ENCODE measurements at regions not wholly inside any gene's neighbourhood (a gene's known extent, or its start where the extent isn't known, plus 50 kb on each side); places are given as distances from the start of the nearest gene placed in this dataset.
A peak's percentile ranks its signal among the peaks of the same experiment; 100 is the strongest.

- DNase-seq (ENCODE audit: low spot score): no peak
These were observed 161.7 kb downstream of the PLPP3 start for GRCh38 chr1:56417646-56418045.

GRCh38 chr1:56416495-56416894 lies 162.9 kb downstream of the PLPP3 start:
- DNase-seq (ENCODE audit: low spot score): peak; percentile 19

GRCh38 chr1:56415720-56416119 lies 163.6 kb downstream of the PLPP3 start:
- no peak for DNase-seq (ENCODE audit: low spot score)

DNA sequence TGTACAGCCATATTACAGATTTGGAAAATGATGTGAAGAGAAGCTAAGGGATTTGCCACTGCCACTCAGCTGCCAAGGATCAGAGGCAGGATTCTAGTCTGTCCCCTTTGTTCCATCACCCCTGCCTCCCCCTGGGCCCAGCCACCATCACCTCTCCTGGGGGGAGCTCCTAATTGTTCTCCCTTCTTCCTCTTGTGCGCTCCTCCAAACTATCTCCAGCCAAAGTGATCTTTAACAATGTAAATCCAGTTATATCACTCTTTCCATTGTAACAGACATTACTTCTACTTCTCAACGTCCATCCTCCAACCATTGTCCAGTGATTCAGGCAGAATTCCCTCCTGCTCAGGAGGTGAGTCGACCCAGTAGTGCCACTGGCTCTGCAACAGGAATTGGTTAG lies 164.1 kb downstream of the PLPP3 start:
- DNase-seq (ENCODE audit: low spot score): no peak

GRCh38 chr1:56414728-56415224 lies 164.6 kb downstream of the PLPP3 start:
- no peak for DNase-seq (ENCODE audit: low spot score)

- DNase-seq (ENCODE audit: low spot score): no peak
These were observed 165.6 kb downstream of the PLPP3 start for GRCh38 chr1:56413671-56414199.

DNA sequence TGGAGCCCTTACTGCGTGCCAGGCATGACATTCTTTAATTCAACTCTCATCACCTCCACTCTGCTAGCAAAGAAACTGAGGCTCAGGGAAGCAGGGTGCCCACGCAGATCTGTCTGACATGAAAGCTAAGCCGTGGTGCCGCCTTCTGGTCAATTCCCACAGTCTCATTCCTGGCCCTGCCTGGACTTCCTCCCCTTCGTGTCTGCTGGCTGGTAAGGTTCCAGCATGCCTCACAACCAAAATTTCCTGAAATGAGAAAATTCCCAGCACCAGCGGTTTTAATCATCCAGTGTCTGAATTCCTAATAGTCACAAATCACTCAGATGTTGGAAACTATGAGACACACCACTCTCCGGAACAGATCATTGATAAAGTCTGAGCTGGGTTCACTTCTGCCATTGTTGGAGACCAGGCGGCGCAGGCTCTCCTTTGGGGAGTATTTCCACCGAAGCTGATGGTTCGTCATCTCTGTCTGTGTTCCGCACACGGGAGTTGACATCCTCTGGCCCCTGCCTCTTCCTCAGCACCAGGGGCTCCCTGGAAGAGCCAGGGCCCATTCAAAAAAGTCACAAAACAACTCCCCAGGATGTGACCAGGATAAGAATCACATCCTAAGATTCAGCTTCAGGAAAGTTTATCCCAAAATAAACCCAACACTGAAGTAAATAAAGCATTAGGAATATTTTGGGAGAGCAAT lies 167.7 kb downstream of the PLPP3 start:
- peak; percentile 38 for DNase-seq (ENCODE audit: low spot score)

DNA sequence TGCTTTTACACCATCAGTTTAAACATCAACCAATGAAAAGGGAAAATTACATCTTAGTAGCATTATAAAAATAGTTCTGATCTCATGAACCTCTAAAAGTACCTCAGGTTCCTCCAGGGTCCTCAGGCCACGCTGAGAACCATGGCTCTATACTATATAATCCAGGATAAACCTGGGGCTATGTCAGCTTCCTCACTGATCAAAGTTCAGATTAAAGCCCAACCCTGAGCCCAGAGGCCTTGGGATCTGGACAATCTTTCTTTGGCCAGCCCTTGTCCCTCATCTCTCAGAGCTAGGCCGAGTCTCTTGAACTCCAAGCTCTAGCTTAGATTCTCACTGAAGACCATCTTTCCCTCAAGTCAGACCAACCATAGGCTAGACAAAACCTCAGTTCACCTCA lies 168.3 kb downstream of the PLPP3 start:
- DNase-seq (ENCODE audit: low spot score): no peak

- DNase-seq (ENCODE audit: low spot score): no peak
These were observed 169.0 kb downstream of the PLPP3 start for GRCh38 chr1:56410405-56410804.

GRCh38 chr1:56409112-56409691 lies 170.2 kb downstream of the PLPP3 start:
- DNase-seq (ENCODE audit: low spot score): no peak

DNA sequence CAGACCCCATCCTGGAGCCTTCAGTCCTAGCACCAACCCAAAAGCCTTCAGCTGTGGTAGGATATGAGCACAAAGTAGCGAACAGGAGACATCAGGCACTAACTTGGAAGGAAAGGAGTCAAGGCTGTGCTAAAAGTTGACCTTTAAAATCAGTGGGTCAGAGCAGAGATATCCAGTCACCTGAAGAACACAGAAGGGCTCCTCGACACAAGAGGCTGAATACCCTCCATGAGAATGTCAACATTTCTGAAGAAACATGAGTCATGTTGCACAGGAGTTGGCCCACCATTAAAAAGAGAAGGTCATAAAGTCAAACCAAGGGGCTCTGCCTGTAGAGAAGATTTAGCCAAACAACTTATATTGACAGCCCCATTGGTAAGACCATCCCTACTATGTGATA lies 172.5 kb downstream of the PLPP3 start:
- DNase-seq (ENCODE audit: low spot score): no peak

DNA sequence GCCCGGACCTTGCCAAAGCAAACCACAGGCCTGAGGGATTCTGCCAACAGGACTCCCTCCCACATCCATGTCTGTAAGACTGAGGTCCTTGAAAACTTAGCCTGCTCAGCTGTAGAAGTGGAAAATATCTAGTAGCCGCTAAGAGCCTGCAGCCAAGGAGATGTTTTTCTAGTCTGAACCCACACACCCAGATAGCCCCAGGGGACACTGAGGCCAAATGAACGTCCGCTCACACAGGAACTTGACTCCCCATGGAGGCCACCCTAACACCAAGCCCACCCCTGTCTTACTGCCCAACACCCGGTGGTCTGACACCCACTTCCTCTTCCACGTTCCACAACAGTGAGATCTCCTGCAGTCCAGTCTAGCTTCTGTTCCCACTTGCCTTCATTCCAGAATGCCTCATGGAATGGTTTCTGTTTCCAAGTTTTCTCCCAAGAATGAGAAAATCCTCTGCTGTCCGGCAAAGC lies 174.8 kb downstream of the PLPP3 start:
- no peak for DNase-seq (ENCODE audit: low spot score)

DNA sequence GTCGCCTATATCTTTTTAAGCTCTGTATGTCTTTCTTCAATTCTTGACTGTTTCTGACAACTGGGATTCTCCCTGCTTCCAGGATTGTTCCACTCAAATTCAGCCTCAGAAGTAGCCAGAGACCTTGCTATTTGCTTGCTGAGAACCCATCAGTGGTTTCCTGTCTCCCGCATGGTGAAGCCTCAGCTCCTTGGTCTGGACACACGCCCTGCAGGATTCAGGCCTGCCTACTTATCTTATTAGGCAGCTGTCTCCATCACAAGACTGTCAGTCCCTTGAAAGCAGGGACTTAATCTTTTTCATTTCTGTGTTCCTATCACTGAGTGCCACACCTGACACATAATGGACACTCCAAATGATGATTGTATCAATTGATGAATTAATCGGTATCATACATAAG lies 175.3 kb downstream of the PLPP3 start:
- no peak for DNase-seq (ENCODE audit: low spot score)

- no peak for DNase-seq (ENCODE audit: low spot score)
These were observed 176.0 kb downstream of the PLPP3 start for GRCh38 chr1:56403321-56403720.

DNA sequence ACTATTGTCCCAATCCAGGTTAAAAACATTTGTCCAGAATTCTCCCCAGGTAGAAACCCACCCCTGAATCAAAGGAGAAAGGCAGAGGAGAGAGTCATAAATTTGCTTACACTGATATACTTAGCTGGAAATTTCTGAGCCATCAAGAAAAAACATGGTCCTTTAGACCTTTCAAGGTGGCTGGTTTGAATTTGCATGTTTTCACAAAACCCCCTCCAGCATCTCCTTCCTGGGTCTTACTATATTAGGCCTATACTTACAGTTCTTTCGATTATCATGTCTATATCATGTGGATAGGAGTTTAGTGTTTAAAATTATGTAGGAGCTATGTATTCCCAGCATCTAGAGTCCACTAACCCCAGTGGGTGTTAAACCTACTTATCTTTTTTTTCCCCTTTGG lies 178.2 kb downstream of the PLPP3 start:
- DNase-seq (ENCODE audit: low spot score): no peak

DNA sequence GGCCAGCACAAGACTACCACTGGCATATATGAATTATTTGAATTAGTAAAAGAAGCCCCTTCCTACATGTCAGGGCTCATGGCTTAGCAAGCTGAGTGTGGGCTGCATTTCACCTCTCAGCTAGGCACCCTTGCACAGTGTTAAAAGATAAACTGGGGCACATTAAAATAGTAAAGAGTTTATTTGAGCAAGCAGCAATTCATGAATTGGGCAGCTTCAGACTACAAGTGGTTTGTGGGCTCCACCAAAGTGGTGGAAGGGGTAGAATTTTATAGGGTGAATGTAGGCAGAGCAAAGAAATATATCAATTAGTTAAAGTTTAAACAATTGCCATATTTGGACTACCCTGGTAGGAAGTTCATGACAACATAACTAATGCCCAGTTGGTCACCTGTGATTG lies 178.8 kb downstream of the PLPP3 start:
- DNase-seq (ENCODE audit: low spot score): no peak

DNA sequence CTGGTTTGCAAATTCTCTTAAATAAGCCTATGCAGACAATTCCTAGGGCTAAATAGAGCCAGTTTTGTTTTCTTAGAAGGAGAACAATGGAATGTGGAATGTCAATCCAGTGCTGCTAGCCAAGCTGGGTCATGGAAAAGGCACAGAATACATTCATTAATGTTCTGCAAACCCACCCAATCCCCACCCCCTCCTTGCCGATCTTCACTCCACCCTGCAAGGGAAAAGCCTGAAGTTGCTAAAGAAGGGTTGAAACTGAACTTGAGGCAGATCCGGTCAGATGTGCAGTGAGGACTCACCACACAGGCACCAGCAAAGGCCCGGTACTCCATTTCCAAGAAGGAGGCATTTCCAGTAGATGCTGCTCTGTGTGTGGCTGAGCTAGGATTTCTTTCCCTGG lies 179.6 kb downstream of the PLPP3 start:
- DNase-seq (ENCODE audit: low spot score): no peak

GRCh38 chr1:56399326-56399725 lies 180.0 kb downstream of the PLPP3 start:
- no peak for DNase-seq (ENCODE audit: low spot score)

DNA sequence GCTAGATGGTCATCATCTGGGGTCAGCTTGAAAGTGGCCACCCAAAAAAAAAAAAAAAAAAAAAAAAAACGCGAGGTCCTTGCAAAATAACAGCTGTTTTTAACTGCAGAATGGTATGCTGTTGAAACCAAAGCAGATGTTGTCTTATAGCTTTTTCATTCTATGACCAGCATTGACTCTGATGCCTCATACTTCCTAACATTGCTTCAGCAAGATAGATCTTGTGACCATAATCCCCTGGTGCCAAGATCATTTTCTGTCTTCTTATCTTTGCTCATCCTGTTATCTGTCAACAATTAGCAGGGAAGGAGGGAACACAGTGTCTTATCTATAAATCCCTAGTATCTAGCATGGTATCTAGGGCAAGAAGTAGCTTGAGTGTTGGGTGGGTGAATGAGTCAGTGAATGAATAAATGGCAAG lies 181.5 kb downstream of the PLPP3 start:
- no peak for DNase-seq (ENCODE audit: low spot score)

DNA sequence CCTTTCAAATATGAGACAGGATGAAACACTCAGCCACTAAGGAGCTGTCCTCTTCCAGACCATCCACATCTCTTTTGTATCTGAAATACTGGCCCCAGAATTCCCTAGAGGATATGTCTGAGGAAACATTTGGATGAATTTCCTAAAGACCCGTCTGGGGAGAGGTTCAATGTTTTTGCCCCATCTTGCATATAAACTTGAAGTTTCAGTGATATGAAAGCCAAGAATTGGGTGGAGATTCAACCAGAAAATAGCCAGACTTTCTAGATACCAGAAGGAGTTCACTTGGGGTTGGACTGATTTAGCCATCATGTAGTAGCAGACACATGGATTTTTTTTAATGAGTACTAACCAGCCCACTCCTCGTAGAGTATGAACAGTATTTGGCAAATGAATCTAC lies 182.0 kb downstream of the PLPP3 start:
- no peak for DNase-seq (ENCODE audit: low spot score)

- no peak for DNase-seq (ENCODE audit: low spot score)
These were observed 182.8 kb downstream of the PLPP3 start for GRCh38 chr1:56396581-56396980.

DNA sequence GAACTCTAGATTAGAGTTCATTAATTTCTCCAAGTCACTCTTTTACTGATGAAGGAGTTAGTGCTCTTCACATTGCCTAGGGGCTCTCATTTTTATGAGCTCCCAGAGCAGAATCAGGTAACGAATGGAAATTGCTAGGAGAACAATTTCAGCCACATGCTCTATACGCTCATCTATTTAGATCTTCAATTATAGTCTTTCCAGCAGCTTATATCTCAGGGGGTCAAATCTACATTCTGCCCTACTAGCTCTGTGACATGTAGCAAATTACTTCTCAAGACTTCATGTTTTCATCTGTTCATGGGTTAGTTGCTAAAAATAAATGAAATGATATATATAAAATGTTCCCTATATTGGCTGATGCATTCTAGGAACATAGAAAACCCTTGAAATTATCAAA lies 183.6 kb downstream of the PLPP3 start:
- DNase-seq (ENCODE audit: low spot score): no peak

DNA sequence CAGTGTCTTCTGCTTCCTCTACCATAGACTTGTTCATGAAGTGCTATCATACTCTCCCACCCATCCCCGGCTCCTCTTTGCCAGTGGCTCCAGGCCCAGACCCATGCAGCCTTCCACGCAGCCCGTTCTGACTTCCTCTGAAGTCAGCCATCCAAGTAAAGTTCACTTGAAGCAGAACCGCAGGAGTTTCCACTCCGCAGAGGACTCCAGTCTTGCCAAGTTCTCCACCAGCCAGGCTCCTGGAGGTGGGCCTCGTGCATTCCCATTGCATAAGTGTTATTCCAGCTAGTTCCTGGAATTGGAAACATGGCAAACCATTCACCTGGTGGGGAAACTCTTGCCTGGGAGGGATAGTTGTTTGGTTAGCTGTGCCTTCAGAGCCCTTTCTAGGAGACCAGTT lies 185.1 kb downstream of the PLPP3 start:
- no peak for DNase-seq (ENCODE audit: low spot score)

Data from globus pallidus (tissue), 1 donor.